ENCODE measurements at regions not wholly inside any gene's neighbourhood (a gene's known extent, or its start where the extent isn't known, plus 50 kb on each side); places are given as distances from the start of the nearest gene placed in this dataset.

DNA sequence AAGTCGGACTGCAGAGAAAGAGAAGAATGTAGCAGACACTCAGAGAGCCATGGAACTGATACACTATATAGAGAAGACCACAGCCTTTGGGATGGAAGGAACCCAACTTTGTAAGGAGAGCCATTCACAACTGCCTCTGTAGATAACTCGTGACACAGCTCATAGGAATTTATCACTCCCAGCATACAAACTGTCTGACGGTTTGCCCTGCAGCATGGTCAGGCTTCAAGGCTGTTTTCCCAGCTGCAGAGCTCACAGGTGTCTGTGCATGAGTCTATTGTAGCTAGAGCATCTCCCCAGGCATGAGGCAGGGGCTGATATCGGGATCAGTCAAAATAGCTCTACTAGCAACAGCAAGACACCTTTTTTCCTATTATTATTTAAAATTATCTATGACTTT, 130.5 kb upstream of the DTNBP1 start:
- no peak for DNase-seq

- no peak for DNase-seq
These were observed 130.0 kb upstream of the DTNBP1 start for GRCh38 chr6:15792842-15793241.

DNA sequence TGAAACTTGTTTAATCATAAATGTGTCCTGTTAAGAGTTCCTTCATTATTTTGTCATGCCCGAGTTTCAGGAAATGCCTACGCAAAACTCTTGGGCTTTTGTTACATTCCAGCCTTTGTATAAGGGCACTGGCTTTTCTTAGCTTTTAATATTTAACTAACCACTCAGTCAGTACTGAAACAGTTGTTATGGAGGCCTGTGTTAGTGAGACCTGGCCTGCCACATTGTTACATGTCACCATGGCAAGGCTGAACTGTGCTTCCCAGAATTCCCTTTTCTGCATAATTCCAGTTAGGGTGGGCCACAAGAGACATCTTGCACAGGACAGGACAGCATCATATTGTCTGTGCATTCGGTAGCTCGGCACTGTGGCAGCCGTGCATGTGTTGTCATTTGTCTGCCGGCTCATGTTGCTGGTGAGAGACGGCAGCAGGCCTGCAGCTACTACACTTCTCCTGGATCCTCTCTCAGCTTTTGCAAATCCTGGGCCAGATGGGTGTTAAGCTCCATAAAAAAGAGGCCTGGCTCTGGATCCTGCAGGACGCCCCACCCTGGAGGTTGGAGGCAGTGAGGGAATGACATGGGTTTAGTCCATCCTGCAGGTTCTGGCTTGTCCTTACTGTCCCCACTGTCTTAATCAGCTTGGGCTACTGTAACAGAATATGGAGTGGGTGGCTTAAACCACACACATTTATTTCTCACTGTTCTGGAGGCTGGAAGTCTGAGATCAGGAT, 128.8 kb upstream of the DTNBP1 start:
- no peak for DNase-seq

GRCh38 chr6:15790116-15790515, 127.3 kb upstream of the DTNBP1 start:
- no peak for DNase-seq

- no peak for DNase-seq
These were observed 124.0 kb upstream of the DTNBP1 start for GRCh38 chr6:15786846-15787245.

- DNase-seq = no peak
These were observed 120.7 kb upstream of the DTNBP1 start for GRCh38 chr6:15783484-15783883.

DNA sequence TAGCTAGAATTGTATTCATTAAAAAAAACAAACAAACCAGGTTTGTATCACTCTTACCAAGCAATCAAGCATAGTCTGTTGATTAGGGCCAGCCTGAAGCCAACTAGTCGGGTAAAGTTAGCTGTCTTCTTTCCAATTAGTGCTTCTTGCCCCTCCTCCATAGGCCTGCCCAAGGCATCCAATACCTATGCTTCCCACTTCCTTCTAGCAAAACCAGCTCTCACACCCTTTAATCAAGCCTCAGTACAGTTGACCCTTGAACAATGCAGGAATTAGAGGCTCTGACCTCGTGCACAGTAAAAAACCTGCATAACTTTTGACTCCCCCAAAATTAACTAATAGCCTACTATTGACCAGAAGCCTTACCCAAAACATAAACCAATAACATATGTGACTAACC, 119.1 kb upstream of the DTNBP1 start:
- DNase-seq = no peak

DNA sequence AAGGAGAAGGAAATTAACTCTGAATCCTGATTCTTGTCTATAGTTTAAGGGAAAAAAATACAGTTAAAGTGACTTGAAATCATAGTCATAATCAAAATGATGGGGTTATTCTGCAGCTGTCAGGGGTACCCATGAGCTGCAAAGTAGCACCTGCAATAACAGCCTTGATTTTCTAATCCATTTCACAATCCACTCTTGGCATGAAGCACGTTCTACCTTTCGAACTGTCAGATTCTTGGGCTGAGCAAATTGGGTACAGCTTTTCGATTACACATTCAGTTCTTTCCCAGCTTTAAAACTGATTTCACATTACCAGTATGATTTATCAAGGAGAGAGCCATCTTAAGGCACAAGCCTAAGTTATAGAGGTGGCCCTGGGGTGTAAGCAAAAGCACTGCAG, 118.5 kb upstream of the DTNBP1 start:
- DNase-seq = no peak

- no peak for DNase-seq
These were observed 117.6 kb upstream of the DTNBP1 start for GRCh38 chr6:15780437-15780836.

DNA sequence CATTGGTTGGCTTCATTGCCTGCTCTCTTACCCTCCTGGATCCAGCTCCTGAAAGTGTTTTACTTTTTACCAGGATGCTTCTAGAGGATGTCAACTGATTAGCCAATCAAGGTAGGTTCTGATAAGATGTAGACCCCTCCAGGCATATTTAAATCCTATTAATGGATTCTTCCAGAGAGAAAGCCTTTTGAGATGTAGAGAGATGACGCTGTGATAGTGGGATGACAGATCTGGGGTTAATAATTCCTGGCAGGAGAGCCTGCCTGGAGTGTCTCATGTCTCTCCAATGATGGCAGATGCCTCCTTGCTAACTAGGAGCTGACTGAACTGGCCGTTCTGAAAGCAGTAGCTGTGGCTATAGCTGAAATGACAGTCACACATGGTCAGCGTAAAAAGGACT, 116.9 kb upstream of the DTNBP1 start:
- DNase-seq = no peak

GRCh38 chr6:15776458-15776980, 113.7 kb upstream of the DTNBP1 start:
- DNase-seq = peak; percentile 29

DNA sequence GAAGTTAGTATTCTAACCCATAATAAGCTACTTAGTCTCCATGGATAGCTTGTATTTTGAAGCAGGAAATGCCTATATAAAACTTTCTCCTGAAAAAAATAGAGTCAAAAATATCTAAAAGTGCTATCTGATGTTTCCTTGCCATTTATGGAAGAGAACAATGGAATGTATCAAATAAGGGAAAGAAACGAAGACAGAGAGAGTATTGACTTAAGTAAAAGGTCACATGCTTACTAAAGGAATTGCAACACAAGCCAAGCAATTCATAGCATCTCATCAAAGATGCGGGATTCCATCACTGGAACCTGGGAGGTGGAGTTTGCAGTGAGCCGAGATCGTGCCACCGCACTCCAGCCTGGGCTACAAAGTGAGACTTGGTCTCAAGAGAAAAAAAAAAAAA, 112.9 kb upstream of the DTNBP1 start:
- no peak for DNase-seq

- DNase-seq = no peak
These were observed 112.3 kb upstream of the DTNBP1 start for GRCh38 chr6:15775076-15775634.

- DNase-seq = no peak
These were observed 111.1 kb upstream of the DTNBP1 start for GRCh38 chr6:15773806-15774410.

DNA sequence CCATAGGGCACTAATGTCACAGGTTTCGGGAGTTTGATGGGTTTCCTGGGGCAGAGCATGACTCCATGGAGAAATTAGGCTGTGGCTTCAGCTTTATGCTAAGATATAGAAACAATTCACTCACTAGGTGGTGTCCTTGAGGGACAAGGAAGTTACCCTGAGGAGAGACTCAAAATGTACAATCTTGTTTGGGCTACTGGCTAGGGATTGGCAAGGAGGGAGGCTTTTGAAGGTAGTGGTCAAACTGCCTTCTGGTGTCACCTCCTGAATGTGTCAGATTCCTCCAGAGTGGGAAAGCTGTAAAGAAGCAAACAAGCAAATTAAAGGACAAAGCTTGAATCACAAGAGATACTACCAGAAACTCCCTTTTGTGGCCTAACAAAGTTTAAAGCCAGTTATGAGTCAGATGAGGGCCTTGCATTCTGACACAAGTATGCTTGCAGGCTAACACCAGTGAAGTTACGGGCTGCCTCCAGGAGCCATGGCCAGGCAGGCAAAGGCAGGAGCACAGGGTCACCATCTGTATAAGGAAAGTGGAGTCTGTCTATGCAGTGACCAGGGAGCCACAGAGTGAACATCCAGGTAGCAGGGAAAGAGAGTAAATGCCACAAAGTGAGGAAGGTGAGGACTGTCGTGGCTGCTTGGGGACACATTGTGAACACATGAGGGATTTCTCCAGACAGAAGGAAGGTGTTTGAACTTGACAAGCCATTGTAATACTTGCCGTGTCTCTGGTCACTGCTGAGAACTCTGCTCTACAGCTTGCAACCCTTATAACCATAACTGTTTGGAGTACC, 107.7 kb upstream of the DTNBP1 start:
- no peak for DNase-seq

- no peak for DNase-seq
These were observed 106.7 kb upstream of the DTNBP1 start for GRCh38 chr6:15769511-15770018.

DNA sequence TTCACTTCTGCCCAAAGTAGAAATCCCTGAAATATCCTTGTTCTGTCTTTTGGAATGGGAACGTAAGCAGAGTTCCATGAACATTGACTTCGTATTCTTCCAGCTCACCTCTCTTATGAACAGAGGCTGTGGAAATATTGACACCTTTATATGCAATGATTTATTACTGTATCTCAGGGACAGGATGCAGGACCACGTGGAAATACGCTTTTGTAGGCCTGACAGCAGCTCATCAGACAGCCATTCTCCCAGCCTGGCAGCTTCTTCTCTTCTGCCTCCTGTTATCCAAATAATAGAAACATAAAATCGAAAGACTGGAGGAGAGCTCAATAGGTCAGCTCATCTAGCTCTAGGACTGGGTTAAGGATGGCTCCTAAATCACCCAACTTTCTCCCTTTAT, 106.2 kb upstream of the DTNBP1 start:
- no peak for DNase-seq

DNA sequence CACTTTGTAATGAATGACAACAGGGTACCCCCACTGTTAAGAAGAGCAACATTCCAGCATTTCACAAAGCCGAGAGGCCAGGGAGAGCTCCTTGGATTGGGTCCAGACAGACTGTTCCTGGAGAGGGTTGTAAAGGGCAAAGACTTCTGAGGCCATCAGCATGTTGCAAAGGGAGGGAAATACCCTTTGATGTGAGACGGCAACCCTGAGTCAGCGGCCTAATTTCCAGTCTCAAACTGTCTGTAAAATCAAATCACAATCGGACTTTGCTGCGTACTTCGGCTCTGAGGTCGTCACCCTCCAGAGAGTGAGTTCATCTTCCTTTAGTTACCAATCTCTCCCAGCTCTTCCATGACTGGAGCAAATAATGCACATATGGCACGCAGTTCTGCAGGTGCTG, 101.0 kb upstream of the DTNBP1 start:
- no peak for DNase-seq

- DNase-seq = no peak
These were observed 100.5 kb upstream of the DTNBP1 start for GRCh38 chr6:15763364-15763763.

GRCh38 chr6:15761045-15761502, 98.2 kb upstream of the DTNBP1 start:
- no peak for DNase-seq

- no peak for DNase-seq
These were observed 95.9 kb upstream of the DTNBP1 start for GRCh38 chr6:15758631-15759215.

GRCh38 chr6:15755526-15755925, 92.7 kb upstream of the DTNBP1 start:
- DNase-seq = no peak

GRCh38 chr6:15754706-15755079, 91.9 kb upstream of the DTNBP1 start:
- DNase-seq = no peak

All from activated naive CD4-positive, alpha-beta T cell treated with Interleukin-2 at 50 U/mL for 16 hours (primary cell).